Left lung (tissue), 4 donors: ENCODE measurements at regions not wholly inside any gene's neighbourhood (a gene's known extent, or its start where the extent isn't known, plus 50 kb on each side); places are given as distances from the start of the nearest gene placed in this dataset.

Experiments used
- ATAC-seq: fragments of 200-7000 bp; cut with Tn5 transposase; one replicate; pipeline ENCODE4 v1.9.1; 2020; ENCODE audit warnings: moderate library complexity
- DNase-seq, 4 donors: peaks; one replicate each; pipeline ENCODE4 v3.0.0-alpha.2; 2013 to 2020
- H3K27ac ChIP-seq, 2 donors: fragments of 200-600 bp; sonication (generic) in 1 of 2; one replicate each; pipeline versions ENCODE4 v1.5.0 to v1.8.0; 2020 to 2021
- H3K27me3 ChIP-seq, 2 donors: fragments of 200-600 bp; sonication (generic) in 1 of 2; one replicate each; pipeline versions ENCODE4 v1.5.0 to v1.8.0; 2020 to 2021
- H3K36me3 ChIP-seq, 2 donors: fragments of 200-600 bp; sonication (generic) in 1 of 2; one replicate each; pipeline versions ENCODE4 v1.5.0 to v1.8.0; 2020 to 2021
- H3K4me1 ChIP-seq, 2 donors: fragments of 200-600 bp; one replicate each; pipeline ENCODE4 v1.8.0; 2021
- H3K4me3 ChIP-seq, 2 donors: fragments of 200-600 bp; sonication (generic) in 1 of 2; one replicate each; pipeline versions ENCODE4 v1.5.0 to v1.8.0; 2020 to 2021; ENCODE audit warnings: mild to moderate bottlenecking in 1 of 2
- H3K9me3 ChIP-seq, 2 donors: fragments of 200-600 bp; sonication (generic) in 1 of 2; one replicate each; pipeline versions ENCODE4 v1.5.0 to v1.8.0; 2020 to 2021
- intact Hi-C, 2 donors: fragments of 100-400 bp; cut with DNase I; formaldehyde crosslinking; loops; one replicate each; pipeline versions ENCODE4 v1.11.2 to v1.14.2; 2022
- TF ChIP-seq, protein P1 (sequence below), 2 donors: fragments of 200-600 bp; sonication (generic) in 1 of 2; IDR thresholded peaks; one replicate each; pipeline versions ENCODE4 v1.5.0 to v1.8.0; 2021; ENCODE audit warnings: antibody characterized with exemption in 2 of 2
- donor health status: DM: no; HTN: yes; CAD: no.
- donor health status: DM: no; HTN: no; CAD: no.

DNA sequence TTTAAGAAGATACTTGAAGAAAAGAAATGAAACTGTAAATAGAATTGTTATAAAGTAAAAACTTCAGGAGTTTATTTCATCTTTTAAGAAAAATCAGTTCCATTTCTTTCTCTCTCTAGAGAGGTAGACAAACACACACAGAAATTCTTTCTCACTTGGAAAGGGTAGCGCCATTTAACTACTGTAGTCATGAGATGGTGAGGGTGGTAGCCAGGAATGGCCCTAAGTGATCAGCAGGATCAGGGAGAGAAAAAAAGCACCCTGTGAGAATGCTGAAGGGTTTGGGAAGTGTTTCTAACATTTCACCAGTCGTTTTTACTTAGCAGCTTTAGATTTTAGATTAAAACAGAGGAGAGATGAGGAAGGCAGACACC is 205.7 kb upstream of the RUNX1 start:
- no peaks in the 10 kb centered on the region for H3K4me1 ChIP-seq
- H3K27ac ChIP-seq, result no peak overlapping the region
- ATAC-seq, result no peak
- TF ChIP-seq, protein P1, sequence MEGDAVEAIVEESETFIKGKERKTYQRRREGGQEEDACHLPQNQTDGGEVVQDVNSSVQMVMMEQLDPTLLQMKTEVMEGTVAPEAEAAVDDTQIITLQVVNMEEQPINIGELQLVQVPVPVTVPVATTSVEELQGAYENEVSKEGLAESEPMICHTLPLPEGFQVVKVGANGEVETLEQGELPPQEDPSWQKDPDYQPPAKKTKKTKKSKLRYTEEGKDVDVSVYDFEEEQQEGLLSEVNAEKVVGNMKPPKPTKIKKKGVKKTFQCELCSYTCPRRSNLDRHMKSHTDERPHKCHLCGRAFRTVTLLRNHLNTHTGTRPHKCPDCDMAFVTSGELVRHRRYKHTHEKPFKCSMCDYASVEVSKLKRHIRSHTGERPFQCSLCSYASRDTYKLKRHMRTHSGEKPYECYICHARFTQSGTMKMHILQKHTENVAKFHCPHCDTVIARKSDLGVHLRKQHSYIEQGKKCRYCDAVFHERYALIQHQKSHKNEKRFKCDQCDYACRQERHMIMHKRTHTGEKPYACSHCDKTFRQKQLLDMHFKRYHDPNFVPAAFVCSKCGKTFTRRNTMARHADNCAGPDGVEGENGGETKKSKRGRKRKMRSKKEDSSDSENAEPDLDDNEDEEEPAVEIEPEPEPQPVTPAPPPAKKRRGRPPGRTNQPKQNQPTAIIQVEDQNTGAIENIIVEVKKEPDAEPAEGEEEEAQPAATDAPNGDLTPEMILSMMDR (IDR thresholded peaks at IDR 0.05), result no peak
- no peak for DNase-seq
- no peaks in the 10 kb centered on the region for H3K27me3 ChIP-seq
- H3K4me3 ChIP-seq, result no peak overlapping the region
- intact Hi-C loops, result no loop called here
- no peaks in the 10 kb centered on the region for H3K36me3 ChIP-seq
- H3K9me3 ChIP-seq, result no peaks in the 10 kb centered on the region

DNA sequence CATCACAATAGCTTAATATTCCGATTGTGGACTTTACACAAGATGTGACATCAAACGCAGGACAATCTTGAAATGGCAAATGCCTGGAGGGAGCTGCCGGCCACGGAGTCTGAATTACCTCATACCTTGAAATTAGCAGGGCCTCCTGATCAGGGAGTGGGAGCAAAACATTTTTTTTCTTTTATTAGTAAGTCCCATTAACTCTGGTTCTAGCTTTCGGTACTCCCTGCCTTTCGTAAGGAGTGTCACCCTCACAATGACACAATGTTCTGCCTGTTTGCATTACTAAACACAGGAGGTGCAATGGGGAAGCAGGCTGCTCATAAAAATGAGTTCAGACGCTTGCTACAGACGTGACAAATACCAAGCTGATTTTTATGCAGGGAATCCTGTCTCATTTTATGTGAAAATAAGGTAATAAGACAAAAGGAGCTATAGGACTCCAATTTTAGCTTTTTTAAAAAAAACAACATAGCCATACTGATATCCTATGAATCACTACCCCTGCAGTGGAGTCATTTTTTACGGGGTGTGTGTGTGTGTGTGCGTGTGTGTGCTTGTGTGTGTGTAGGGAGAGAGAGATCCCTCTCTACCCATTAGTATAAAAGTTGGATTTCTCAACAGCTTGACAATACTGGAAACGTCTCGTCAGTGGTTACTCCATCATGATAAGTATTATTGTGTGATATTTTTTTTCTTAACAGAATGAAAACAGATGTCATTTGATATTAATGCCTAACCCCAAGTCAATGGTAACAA is 205.1 kb upstream of the RUNX1 start:
- Histone ChIP-seq H3K4me1 (no peaks in the 10 kb centered on the region), H3K27me3 (no peaks in the 10 kb centered on the region), H3K36me3 (no peaks in the 10 kb centered on the region), H3K9me3 (no peaks in the 10 kb centered on the region), H3K27ac (no peak overlapping the region), H3K4me3 (no peak overlapping the region)
- ATAC-seq, result peak; percentile 14
- DNase-seq, result peak in 1 of 4 donors; percentile 44
- intact Hi-C loops, result no loop called here
- TF ChIP-seq, protein P1 (IDR thresholded peaks at IDR 0.05), result no peak

DNA sequence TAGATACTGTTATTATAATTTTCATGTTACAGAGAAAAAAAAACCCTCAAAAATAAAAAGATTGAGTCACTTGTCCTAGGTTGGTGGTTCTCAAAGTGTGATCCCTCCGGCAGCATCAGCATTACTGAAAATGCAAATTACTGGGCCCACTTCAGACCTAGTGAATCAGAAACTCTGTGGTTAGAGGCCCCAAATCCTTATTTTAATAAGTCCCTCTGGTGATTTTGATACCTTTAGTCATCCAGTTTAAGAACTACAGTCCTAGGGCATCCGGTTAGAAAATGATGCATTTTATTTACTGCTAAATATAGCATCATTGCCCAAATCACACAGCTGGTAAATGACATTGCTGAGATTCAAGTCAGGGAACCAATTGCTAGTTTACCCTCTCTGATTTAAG is 203.7 kb upstream of the RUNX1 start:
- intact Hi-C loops, result no loop called here
- no peaks in the 10 kb centered on the region for H3K36me3 ChIP-seq
- H3K4me3 ChIP-seq, result no peak overlapping the region
- ATAC-seq (no peak), DNase-seq (no peak)
- H3K27ac ChIP-seq, result no peak overlapping the region
- no peaks in the 10 kb centered on the region for H3K27me3 ChIP-seq
- TF ChIP-seq, protein P1 (IDR thresholded peaks at IDR 0.05), result no peak
- no peaks in the 10 kb centered on the region for H3K4me1 ChIP-seq
- no peaks in the 10 kb centered on the region for H3K9me3 ChIP-seq

DNA sequence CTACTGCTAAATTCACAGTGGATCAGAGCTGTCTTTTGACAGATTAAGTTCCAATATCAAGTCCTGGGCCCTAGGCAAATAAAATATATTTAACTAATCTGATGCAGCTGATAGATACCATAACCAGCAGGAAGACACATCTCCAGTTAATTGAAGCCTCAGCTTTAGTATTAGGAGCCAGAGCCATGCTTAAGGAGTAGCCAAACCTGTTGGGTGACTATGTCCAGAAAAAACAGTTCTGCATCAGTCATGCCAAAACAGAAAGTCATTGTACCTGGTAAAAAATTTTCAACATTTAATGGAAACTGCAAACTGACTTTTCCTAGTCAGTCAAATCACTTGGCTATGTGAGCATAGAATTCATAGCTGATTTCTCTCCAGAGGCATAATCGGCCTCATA is 200.5 kb upstream of the RUNX1 start:
- H3K9me3 ChIP-seq, result no peaks in the 10 kb centered on the region
- DNase-seq, result no peak
- no peaks in the 10 kb centered on the region for H3K4me1 ChIP-seq
- no peaks in the 10 kb centered on the region for H3K36me3 ChIP-seq
- intact Hi-C loops, result no loop called here
- H3K4me3 ChIP-seq, result no peak overlapping the region
- H3K27ac ChIP-seq, result no peak overlapping the region
- TF ChIP-seq, protein P1 (IDR thresholded peaks at IDR 0.05), result no peak
- peak; percentile 24 for ATAC-seq
- no peaks in the 10 kb centered on the region for H3K27me3 ChIP-seq

DNA sequence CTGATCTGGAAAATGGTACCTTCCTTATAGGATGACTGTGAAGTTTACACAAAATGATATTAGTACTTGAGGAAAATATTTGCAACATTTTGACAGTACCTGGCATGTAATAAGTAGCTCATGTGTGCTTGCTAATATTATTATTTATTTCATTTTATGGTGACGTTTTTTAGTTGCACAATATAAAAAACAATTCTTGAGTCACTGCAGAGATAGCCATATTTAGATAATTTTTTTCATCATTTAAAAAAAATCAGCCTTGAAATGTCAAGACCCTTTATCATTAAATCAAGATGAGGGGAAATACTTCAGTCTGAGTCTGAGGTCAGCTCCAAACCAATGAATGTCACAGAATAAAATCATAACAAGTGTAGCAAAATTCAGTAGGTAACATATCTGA is 196.8 kb upstream of the RUNX1 start:
- H3K4me1 ChIP-seq, result no peaks in the 10 kb centered on the region
- H3K27ac ChIP-seq, result no peak overlapping the region
- TF ChIP-seq, protein P1 (IDR thresholded peaks at IDR 0.05), result no peak
- H3K27me3 ChIP-seq, result no peaks in the 10 kb centered on the region
- intact Hi-C loops, result no loop called here
- H3K4me3 ChIP-seq, result no peak overlapping the region
- DNase-seq, result no peak
- no peaks in the 10 kb centered on the region for H3K9me3 ChIP-seq
- no peaks in the 10 kb centered on the region for H3K36me3 ChIP-seq
- no peak for ATAC-seq
